Thyroid gland (tissue), 4 donors: ENCODE measurements at regions not wholly inside any gene's neighbourhood (a gene's known extent, or its start where the extent isn't known, plus 50 kb on each side); places are given as distances from the start of the nearest gene placed in this dataset.

Source experiments
- DNase-seq, 2 donors: peaks; one replicate each; pipeline ENCODE4 v3.0.0-alpha.2; 2019
- H3K27ac ChIP-seq, 3 donors: fragments of 200-600 bp; sonication (generic); 1 replicate in 2 of 3; 2 replicates in 1 of 3; pipeline ENCODE4 v1.5.1; 2016 to 2019; ENCODE audit warnings: mild to moderate bottlenecking in 1 of 3, moderate library complexity in 1 of 3
- H3K27me3 ChIP-seq: fragments of 200-600 bp; sonication (generic); one replicate; pipeline ENCODE4 v1.5.1; 2019
- H3K36me3 ChIP-seq, 2 donors: fragments of 200-600 bp; sonication (generic); one replicate each; pipeline ENCODE4 v1.5.1; 2016 to 2019
- H3K4me1 ChIP-seq, 2 donors: fragments of 200-600 bp; sonication (generic); one replicate each; pipeline ENCODE4 v1.5.1; 2017 to 2019
- H3K4me3 ChIP-seq, 3 donors: fragments of 200-600 bp; sonication (generic); replicated peaks in 1 of 3; 1 replicate in 2 of 3; 2 replicates in 1 of 3; pipeline ENCODE4 v1.5.1; 2016; ENCODE audit warnings: mild to moderate bottlenecking in 1 of 3
- H3K9me3 ChIP-seq: fragments of 200-600 bp; sonication (generic); one replicate; pipeline ENCODE4 v1.5.1; 2017
- POLR2A ChIP-seq, 2 donors: fragments of 450-650 bp; IDR thresholded peaks; one replicate each; pipeline ENCODE4 v1.6.1; 2017; ENCODE audit warnings: antibody characterized with exemption in 2 of 2, mild to moderate bottlenecking in 2 of 2, moderate library complexity in 1 of 2
- WGBS, 2 donors: methylation state at CpG; one replicate each; pipeline ENCODE4 v1.1.5; 2017; 5-methylcytosine and 5-hydroxymethylcytosine counted together
- intact Hi-C: fragments of 100-400 bp; cut with DNase I; formaldehyde crosslinking; loops from one replicate; pipeline ENCODE4 v1.15.1; 2023
- TF ChIP-seq, protein P1 (sequence below), 6 experiments: fragments of 200-600 bp in 3 of 6; fragments of 450-650 bp in 3 of 6; sonication (generic) in 3 of 6; IDR thresholded peaks; one replicate each; pipeline ENCODE4 v1.5.1; 2016 to 2019; ENCODE audit warnings: antibody characterized with exemption in 6 of 6, mild to moderate bottlenecking in 2 of 6, inconsistent platforms in 1 of 6, moderate library complexity in 1 of 6

DNA sequence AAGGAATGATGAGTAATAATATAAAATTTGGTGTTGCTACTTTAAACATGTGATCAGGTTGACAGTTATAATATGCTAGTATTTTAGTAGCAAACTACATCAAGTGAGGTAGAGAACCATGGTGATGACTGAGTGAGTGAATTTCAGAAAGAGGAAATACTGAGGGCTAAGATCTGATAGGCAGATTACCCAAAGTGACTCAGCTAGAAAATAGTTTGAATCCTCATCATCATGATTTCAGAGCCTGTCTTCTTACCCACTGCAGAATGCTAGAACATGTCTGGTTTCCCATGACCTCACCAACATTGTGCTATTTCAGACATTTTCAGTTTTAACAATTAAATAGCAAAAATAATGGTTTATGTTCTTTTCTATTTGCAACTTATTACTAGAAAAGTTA lies 602.1 kb downstream of the TAF11L14 start:
- Histone ChIP-seq H3K27ac (no peak overlapping the region), H3K4me1 (no peaks in the 10 kb centered on the region), H3K9me3 (no peaks in the 10 kb centered on the region), H3K27me3 (no peaks in the 10 kb centered on the region), H3K4me3 (no peak overlapping the region), H3K36me3 (no peaks in the 10 kb centered on the region)
- TF ChIP-seq, protein P1, sequence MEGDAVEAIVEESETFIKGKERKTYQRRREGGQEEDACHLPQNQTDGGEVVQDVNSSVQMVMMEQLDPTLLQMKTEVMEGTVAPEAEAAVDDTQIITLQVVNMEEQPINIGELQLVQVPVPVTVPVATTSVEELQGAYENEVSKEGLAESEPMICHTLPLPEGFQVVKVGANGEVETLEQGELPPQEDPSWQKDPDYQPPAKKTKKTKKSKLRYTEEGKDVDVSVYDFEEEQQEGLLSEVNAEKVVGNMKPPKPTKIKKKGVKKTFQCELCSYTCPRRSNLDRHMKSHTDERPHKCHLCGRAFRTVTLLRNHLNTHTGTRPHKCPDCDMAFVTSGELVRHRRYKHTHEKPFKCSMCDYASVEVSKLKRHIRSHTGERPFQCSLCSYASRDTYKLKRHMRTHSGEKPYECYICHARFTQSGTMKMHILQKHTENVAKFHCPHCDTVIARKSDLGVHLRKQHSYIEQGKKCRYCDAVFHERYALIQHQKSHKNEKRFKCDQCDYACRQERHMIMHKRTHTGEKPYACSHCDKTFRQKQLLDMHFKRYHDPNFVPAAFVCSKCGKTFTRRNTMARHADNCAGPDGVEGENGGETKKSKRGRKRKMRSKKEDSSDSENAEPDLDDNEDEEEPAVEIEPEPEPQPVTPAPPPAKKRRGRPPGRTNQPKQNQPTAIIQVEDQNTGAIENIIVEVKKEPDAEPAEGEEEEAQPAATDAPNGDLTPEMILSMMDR (IDR thresholded peaks at IDR 0.05), result no peak
- no peak for TF ChIP-seq POLR2A (IDR thresholded peaks at IDR 0.05)
- intact Hi-C loops, result no loop called here
- no peak for DNase-seq

DNA sequence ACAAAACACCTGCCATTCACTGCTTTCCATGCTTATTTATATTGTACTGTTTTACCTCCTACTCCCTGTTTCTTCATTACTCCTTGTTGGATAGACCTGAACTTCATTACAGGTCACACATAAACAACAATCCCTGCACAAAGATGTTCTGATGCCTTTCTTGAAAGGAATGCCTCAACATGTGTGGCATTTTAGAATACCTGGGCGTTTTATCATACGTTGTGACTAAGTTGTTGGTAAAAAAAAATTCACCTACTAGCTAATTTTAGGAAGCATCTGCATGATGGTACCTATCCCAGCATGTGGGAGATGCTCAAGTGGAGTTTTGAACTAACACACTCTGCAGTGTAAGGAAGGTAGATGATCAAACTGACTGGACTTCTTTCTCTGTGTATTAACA lies 604.1 kb downstream of the TAF11L14 start:
- Histone ChIP-seq H3K4me3 (no peak overlapping the region), H3K4me1 (no peaks in the 10 kb centered on the region), H3K36me3 (no peaks in the 10 kb centered on the region), H3K9me3 (no peaks in the 10 kb centered on the region), H3K27me3 (no peaks in the 10 kb centered on the region), H3K27ac (no peak overlapping the region)
- TF ChIP-seq POLR2A (IDR thresholded peaks at IDR 0.05), result no peak
- TF ChIP-seq, protein P1 (IDR thresholded peaks at IDR 0.05), result no peak
- intact Hi-C loops, result no loop called here
- no peak for DNase-seq
- 86 to 94% methylated on average over 2 of the region's 2 CpGs for WGBS, 2 donors

DNA sequence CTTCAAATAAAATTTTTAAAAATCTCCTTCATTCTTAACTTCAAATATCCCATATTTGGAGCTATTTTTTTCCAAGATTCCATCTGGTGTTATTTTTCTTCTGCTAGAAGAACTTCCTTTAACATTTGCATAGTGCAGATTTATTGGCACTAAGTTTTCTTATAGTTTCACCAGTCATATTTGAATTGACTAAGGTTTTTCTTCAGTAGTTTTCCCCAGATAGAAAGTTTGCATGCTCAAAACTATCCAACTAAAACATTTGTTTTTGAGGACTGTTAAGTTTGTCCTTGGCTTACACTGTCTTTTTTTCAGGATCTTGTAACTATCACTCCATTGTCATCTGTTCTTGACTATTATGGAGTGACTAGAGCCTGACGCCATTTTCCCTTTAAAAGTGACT lies 606.7 kb downstream of the TAF11L14 start:
- no peaks in the 10 kb centered on the region for H3K9me3 ChIP-seq
- H3K36me3 ChIP-seq, result no peaks in the 10 kb centered on the region
- no peak for TF ChIP-seq POLR2A (IDR thresholded peaks at IDR 0.05)
- TF ChIP-seq, protein P1 (IDR thresholded peaks at IDR 0.05), result no peak
- no peaks in the 10 kb centered on the region for H3K4me1 ChIP-seq
- H3K4me3 ChIP-seq, result no peak overlapping the region
- DNase-seq, result no peak
- no peaks in the 10 kb centered on the region for H3K27me3 ChIP-seq
- intact Hi-C loops, result no loop called here
- no peak overlapping the region for H3K27ac ChIP-seq
- WGBS, 2 donors, result 91 to 95% methylated on average over 1 of the region's 1 CpG

DNA sequence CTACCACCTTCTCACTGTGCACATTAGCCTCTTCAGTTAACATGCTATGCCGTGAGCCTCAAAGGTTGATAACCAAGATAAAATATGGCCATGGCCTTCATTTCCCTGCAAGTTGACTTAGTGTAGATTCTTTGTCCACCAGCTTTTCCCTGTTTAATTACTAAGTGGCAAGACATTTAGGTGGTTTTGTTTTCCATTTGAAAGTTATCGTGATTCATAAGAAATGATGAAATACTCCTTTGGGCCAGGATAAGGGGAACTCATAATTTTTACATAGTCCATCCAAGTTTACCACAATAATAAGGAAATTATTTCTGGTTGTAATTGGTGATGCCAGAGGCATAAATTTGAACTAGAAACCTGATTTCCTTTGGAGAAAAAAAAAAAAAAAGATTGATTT lies 609.6 kb downstream of the TAF11L14 start:
- TF ChIP-seq POLR2A (IDR thresholded peaks at IDR 0.05), result no peak
- TF ChIP-seq, protein P1 (IDR thresholded peaks at IDR 0.05), result no peak
- 76 to 92% methylated on average over 2 of the region's 2 CpGs for WGBS, 2 donors
- Histone ChIP-seq H3K4me1 (no peaks in the 10 kb centered on the region), H3K4me3 (no peak overlapping the region), H3K27ac (no peak overlapping the region), H3K9me3 (no peaks in the 10 kb centered on the region), H3K27me3 (no peaks in the 10 kb centered on the region), H3K36me3 (no peaks in the 10 kb centered on the region)
- DNase-seq, result no peak
- intact Hi-C loops, result no loop called here

DNA sequence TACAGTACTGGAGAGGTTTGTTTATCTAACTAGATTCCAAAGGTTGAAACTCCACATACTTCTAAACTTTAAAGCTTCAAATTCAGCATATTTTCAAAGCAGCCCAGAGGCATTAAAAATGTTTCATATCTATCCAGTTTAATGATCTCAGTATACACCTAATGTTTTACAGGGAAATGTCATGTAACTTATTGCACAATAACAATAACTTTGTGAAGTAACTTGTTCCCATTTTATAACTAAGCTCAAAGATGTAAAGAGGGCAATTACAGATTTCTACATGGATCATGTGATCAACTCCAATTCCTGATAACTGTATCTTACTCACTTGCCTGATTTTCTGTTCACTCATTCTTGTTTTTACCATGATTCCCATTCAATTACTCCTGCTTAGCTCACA lies 610.0 kb downstream of the TAF11L14 start:
- TF ChIP-seq, protein P1 (IDR thresholded peaks at IDR 0.05), result no peak
- TF ChIP-seq POLR2A (IDR thresholded peaks at IDR 0.05), result no peak
- no peaks in the 10 kb centered on the region for H3K4me1 ChIP-seq
- no peaks in the 10 kb centered on the region for H3K27me3 ChIP-seq
- DNase-seq, result no peak
- H3K9me3 ChIP-seq, result no peaks in the 10 kb centered on the region
- H3K36me3 ChIP-seq, result no peaks in the 10 kb centered on the region
- H3K27ac ChIP-seq, result no peak overlapping the region
- no peak overlapping the region for H3K4me3 ChIP-seq
- intact Hi-C loops, result no loop called here
